Testis (tissue), 2 donors: ENCODE measurements at regions not wholly inside any gene's neighbourhood (a gene's known extent, or its start where the extent isn't known, plus 50 kb on each side); places are given as distances from the start of the nearest gene placed in this dataset.

Experiments used
- DNase-seq: peaks from one replicate; pipeline ENCODE4 v3.0.0-alpha.2; 2019
- H3K27ac ChIP-seq, 2 donors: fragments of 200-600 bp; sonication (generic); one replicate each; pipeline ENCODE4 v1.5.1; 2019
- H3K27me3 ChIP-seq: fragments of 200-600 bp; sonication (generic); one replicate; pipeline ENCODE4 v1.5.1; 2019
- H3K36me3 ChIP-seq: fragments of 200-600 bp; sonication (generic); one replicate; pipeline ENCODE4 v1.5.1; 2017; ENCODE audit warnings: low read depth; ENCODE audit errors: missing control alignments
- H3K4me1 ChIP-seq: fragments of 200-600 bp; sonication (generic); one replicate; pipeline ENCODE4 v1.5.1; 2019
- H3K4me3 ChIP-seq, 2 donors: fragments of 200-600 bp; sonication (generic); one replicate each; pipeline ENCODE4 v1.5.1; 2017 to 2019
- H3K9me3 ChIP-seq: fragments of 200-600 bp; sonication (generic); one replicate; pipeline ENCODE4 v1.5.1; 2017
- CTCF ChIP-seq, 3 experiments: fragments of 450-650 bp in 2 of 3; fragments of 200-600 bp in 1 of 3; sonication (generic) in 1 of 3; IDR thresholded peaks; one replicate each; pipeline ENCODE4 v1.5.1; 2016 to 2019; ENCODE audit warnings: antibody characterized with exemption in 3 of 3, mild to moderate bottlenecking in 2 of 3, moderate library complexity in 1 of 3
- POLR2A ChIP-seq: fragments of 450-650 bp; IDR thresholded peaks from one replicate; pipeline ENCODE4 v1.6.1; 2017; ENCODE audit warnings: antibody characterized with exemption, mild to moderate bottlenecking, moderate library complexity
- WGBS, 2 donors: methylation state at CpG; one replicate each; pipeline ENCODE4 v1.1.5; 2018; 5-methylcytosine and 5-hydroxymethylcytosine counted together
- intact Hi-C: fragments of 100-400 bp; cut with DNase I; formaldehyde crosslinking; loops from one replicate; pipeline ENCODE4 v1.15.1; 2023; ENCODE audit warnings: low total_unique reads

GRCh38 chr1:189819751-189820150 is 657.9 kb downstream of the BRINP3 start:
- intact Hi-C loops = no loop called here
- Histone ChIP-seq H3K27ac (no peak overlapping the region), H3K36me3 (no peaks in the 10 kb centered on the region), H3K4me3 (no peak overlapping the region), H3K4me1 (no peaks in the 10 kb centered on the region), H3K27me3 (no peaks in the 10 kb centered on the region), H3K9me3 (no peaks in the 10 kb centered on the region)
- WGBS, 2 donors = 39 to 62% methylated on average over 2 of the region's 2 CpGs
- no peak for DNase-seq
- TF ChIP-seq CTCF (IDR thresholded peaks at IDR 0.05) = no peak
- no peak for TF ChIP-seq POLR2A

- Histone ChIP-seq H3K27me3 (no peaks in the 10 kb centered on the region), H3K27ac (no peak overlapping the region), H3K4me1 (no peaks in the 10 kb centered on the region), H3K4me3 (no peak overlapping the region), H3K9me3 (no peaks in the 10 kb centered on the region), H3K36me3 (no peaks in the 10 kb centered on the region)
- no peak for DNase-seq
- WGBS, 2 donors = 0% methylated on average over 1 of the region's 1 CpG
- TF ChIP-seq CTCF (IDR thresholded peaks at IDR 0.05) = no peak
- no peak for TF ChIP-seq POLR2A
- intact Hi-C loops = no loop called here
These were observed 655.8 kb downstream of the BRINP3 start for GRCh38 chr1:189821833-189822232.

- Histone ChIP-seq H3K27me3 (no peaks in the 10 kb centered on the region), H3K9me3 (no peaks in the 10 kb centered on the region), H3K36me3 (no peaks in the 10 kb centered on the region), H3K4me1 (no peaks in the 10 kb centered on the region), H3K27ac (no peak overlapping the region), H3K4me3 (no peak overlapping the region)
- WGBS, 2 donors = 47 to 60% methylated on average over 4 of the region's 4 CpGs
- intact Hi-C loops = no loop called here
- TF ChIP-seq CTCF (IDR thresholded peaks at IDR 0.05) = no peak
- no peak for TF ChIP-seq POLR2A
- no peak for DNase-seq
These were observed 642.9 kb downstream of the BRINP3 start for GRCh38 chr1:189834813-189835212.

- Histone ChIP-seq H3K27me3 (no peaks in the 10 kb centered on the region), H3K4me3 (no peak overlapping the region), H3K9me3 (no peaks in the 10 kb centered on the region), H3K27ac (no peak overlapping the region), H3K36me3 (no peaks in the 10 kb centered on the region), H3K4me1 (no peaks in the 10 kb centered on the region)
- no peak for DNase-seq
- TF ChIP-seq POLR2A = no peak
- no peak for TF ChIP-seq CTCF (IDR thresholded peaks at IDR 0.05)
- WGBS, 2 donors = 94 to 97% methylated on average over 2 of the region's 2 CpGs
- intact Hi-C loops = no loop called here
These were observed 630.1 kb downstream of the BRINP3 start for GRCh38 chr1:189847613-189848012.

GRCh38 chr1:189851806-189852367 is 625.8 kb downstream of the BRINP3 start:
- TF ChIP-seq CTCF (IDR thresholded peaks at IDR 0.05) = no peak
- TF ChIP-seq POLR2A = no peak
- H3K4me3 ChIP-seq = no peak overlapping the region
- no peak overlapping the region for H3K27ac ChIP-seq
- no peaks in the 10 kb centered on the region for H3K9me3 ChIP-seq
- H3K4me1 ChIP-seq = no peaks in the 10 kb centered on the region
- 76 to 78% methylated on average over 3 of the region's 3 CpGs for WGBS, 2 donors
- no peaks in the 10 kb centered on the region for H3K27me3 ChIP-seq
- intact Hi-C loops = no loop called here
- DNase-seq = no peak
- no peaks in the 10 kb centered on the region for H3K36me3 ChIP-seq
